HG03571 (cell line): ENCODE measurements at regions not wholly inside any gene's neighbourhood (a gene's known extent, or its start where the extent isn't known, plus 50 kb on each side); places are given as distances from the start of the nearest gene placed in this dataset.
"Not testable (repeated sequence)": the region's sequence is repeated elsewhere in the genome, so short reads cannot be mapped to it uniquely, and the experiment has no call there.

Experiments used
- ATAC-seq: cut with Tn5 transposase; IDR thresholded peaks from one replicate; pipeline ENCODE4 v1.9.1; 2021; ENCODE audit not compliant: unreplicated experiment

DNA sequence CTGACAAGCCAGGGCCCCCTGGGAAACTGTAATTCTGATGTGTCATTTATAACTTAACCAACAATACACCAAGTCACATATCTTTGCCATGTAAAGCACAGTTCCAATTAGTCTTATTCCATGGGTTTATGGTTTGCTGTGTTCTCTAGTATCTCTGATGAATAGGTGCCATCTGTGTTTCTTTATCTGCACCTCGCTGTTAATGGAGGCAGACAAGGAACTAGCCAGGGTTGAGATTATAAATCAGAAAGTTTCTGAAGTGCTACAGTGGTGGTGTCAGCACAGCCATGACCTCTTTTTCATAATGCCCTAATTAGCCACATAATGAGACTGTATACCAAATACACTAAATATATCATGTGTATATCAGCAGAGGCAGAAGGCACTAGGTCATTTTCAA lies 866.4 kb downstream of the PLOD2 start:
- ATAC-seq, result no peak

DNA sequence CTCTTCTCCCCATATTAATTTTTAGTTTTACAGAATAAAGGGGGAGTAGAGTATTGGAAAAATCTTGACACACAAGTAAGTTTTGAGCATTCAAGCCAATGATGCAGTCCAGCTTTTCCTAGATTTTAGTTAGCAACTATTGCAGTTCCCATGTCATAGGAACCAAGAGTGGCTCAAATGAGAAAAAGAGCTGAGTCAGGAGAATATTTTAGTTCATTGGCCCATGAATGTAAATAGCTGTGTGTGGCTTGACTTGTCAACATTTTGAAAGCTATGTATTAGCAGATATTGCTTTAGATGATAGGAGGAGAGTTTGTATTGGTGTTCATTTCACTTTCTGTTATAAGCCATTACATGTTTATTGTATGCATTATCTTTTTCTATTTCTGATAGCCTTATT lies 853.7 kb downstream of the PLOD2 start:
- no peak for ATAC-seq

DNA sequence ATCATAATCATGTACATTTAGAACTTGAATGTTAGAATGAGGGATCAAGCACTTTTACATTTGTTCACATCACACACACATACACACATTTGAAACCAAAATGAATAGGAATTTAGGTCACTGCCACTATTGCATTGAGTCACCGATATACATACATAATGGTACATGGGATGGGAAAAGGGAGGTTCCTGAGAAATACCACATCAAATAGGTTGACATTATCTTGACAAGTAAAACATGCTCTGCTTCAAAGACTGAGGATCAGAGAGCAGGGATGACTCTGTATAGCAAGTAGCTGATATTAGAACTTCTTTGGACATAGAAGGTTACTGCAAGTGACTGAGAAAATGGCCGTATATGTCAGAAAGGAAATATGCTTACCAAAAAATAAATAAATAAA lies 847.2 kb downstream of the PLOD2 start:
- ATAC-seq, result no peak

DNA sequence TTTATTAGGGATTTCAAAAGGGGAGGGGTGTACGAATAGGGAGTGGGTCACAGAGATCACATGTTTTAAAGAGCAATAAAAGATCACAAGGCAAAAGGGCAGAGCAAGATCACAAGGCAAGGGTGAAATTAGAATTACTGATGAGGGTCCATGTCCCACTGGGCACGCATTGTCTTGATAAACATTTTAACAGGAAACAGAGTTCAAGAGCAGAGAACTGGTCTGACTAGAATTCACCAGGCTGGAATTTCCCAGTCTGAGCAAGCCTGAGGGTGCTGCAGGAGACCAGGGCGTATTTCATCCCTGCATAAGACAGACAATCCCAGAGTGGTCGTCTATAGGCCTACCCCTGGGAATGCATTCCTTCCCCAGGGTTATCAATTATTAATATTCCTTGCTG lies 844.7 kb downstream of the PLOD2 start:
- ATAC-seq, result not testable (repeated sequence)

DNA sequence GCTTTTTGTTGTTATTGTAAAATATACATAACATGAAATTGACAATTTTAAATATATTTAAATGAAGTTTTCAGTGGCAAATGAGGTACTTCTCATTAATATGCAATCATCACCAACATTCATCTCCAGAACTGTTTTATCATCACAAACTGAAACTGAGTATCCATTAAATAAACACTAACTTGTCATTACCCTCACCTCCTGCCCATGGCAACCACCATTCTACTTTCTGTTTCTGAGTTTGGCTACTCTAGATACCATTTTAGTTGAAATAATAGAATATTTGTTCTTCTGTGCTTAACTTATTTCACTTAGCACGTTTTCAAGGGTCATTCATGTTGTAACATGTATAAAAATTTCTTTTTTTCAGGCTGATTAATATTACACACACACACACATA lies 834.3 kb downstream of the PLOD2 start:
- ATAC-seq, result no peak

DNA sequence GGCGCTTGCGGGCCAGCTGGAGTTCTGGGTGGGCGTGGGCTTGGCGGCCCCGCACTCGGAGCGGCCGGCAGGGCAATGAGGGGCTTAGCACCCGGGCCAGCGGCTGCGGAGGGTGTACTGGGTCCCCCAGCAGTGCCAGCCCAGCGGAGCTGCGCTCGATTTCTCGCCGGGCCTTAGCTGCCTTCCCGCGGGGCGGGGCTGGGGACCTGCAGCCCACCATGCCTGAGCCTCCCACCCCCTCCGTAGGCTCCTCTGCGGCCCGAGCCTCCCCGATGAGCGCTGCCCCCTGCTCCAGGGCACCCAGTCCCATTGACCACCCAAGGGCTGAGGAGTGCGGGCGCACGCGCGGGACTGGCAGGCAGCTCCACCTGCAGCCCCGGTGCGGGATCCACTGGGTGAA lies 827.6 kb downstream of the PLOD2 start:
- ATAC-seq, result not testable (repeated sequence)

DNA sequence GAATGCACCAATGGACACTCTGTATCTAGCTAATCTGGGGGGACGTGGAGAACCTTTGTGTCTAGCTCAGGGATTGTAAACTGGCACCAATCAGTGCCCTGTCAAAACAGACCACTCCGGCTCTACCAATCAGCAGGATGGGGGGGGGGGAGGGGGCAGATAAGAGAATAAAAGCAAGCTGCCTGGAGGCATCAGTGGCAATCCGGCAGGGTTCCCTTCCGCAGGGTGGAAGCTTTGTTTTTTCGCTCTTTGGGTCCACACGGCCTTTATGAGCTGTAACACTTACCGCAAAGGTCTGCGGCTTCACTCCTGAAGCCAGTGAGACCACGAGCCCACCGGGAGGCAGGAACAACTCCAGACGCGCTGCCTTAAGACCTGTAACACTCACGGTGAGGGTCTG lies 827.1 kb downstream of the PLOD2 start:
- ATAC-seq, result no peak

DNA sequence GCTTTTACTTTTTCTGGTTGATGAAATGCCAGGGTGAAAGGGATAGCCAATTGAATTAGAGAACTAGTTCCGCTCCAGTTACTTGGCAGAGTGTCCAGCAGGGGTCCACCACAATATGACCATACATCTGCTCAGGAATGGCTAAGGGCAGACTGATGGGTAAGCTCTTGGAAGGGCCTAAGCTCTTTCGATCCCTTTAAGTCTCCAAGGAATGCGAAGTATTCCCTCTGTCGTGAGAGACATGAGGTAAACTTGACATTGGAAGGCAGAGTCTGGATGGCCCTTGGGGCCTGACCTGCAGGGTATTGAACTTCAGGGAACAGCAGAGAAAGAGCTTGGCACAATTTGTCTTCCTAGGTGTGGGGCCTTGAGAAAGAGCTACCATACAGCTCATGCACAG lies 805.8 kb downstream of the PLOD2 start:
- ATAC-seq, result no peak

DNA sequence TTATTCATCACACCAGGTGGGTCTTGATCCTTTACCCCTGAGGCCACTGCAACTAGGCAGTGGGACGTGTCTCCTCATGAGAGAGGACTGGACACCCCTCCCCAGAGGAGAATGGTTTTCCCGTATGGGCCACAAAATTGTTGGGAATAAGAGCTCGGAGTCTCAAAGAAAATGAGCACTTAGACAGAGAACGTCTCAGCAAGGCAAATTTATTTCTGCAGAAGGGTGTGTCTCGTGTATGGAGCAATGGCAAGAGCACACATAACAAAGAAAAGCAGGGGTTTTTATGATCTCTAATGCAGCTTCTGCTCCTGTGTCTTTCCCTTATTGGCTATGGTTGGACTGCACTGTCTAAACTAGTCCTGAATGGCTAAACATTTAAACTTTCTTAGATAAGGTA lies 803.5 kb downstream of the PLOD2 start:
- ATAC-seq, result no peak

DNA sequence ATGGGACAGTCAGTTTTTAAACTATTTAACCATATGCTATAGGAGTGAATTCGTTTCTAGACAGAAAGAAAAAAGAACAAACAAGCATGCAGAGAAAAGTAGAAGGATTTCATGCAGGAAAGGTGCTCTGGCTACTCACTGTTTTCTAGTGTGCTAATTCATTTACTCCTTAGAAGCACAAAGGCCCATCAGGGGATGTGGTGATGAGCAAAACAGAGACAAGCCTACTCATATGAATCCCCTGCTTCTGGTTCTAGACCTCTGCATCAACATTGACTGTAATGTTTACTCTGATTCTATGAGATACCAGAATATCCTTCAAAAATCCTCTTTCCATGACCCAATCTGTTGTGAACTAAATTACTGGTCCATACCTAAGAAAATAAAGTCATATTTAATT lies 801.9 kb downstream of the PLOD2 start:
- ATAC-seq, result no peak

DNA sequence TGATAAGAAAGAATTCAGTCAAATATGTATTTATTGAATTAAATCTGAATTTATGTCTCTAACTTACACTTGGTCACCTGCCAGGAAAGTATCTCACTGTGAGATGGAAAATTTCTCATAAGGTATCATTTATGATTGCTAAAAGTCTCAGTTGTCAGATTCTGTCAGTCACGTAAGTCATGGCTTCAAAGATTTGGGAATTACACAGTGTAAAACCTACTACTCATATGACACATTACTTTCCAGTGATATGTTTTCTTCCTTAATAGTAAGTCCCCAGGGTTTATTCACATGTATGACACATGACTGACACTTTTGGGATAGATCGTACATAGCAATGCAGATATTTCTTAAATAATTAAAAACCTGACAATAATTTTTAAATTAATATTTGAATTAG lies 792.2 kb downstream of the PLOD2 start:
- ATAC-seq, result no peak

DNA sequence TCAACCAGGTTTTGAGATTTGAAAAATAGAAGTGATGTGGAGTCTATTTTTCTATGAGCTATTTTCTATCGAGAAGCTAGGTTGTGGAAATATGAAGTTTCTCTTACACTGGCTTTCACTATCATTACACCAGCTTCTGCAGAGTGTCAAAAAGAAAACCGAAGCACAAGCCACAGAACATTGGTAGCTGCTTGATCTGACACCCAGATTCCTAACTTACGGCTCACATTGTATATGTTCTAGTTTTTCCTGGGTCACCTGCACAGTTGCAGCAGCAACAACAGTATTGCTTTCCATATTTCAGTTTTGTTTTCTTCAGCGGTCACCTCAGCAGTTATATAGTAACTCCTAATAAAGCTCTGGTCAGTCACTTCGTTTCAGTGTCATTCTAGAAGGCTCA lies 790.1 kb downstream of the PLOD2 start:
- no peak for ATAC-seq

DNA sequence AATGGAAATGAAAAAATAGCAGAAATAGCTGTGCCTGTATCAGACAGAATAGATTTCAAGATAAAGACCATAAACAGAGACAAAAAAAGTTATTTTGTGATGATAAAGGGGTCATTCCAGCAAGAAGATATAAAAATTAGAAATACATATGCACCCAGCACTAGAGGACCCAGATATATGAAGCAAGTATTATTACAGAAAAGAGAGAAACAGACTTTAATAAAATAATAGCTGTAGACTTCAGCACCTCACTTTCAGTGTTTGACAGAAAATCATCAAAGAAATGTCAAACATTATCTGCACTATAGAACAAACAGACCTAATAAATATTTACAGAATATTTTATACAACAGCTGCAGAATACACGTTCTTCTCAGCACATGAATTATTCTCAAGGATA lies 783.7 kb downstream of the PLOD2 start:
- ATAC-seq, result no peak

DNA sequence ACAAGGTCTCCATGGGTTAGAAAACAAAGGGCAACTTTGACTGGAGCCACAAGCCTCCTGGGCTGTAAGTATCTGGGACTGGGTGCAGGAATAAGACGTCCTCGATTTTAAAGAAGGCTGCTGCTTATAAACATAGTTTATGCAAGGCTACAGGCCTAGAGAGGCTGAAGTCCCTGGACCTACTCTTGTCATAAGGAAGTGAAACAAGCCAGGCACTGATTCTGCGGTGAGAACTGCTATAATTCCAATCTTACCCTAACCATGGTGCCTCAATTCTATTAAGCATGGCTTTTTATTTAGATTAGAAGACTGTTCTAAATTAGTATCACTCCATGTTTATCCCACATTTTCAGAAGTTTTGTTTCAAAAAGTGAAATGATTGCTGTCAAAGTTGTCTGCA lies 777.6 kb downstream of the PLOD2 start:
- ATAC-seq, result no peak

DNA sequence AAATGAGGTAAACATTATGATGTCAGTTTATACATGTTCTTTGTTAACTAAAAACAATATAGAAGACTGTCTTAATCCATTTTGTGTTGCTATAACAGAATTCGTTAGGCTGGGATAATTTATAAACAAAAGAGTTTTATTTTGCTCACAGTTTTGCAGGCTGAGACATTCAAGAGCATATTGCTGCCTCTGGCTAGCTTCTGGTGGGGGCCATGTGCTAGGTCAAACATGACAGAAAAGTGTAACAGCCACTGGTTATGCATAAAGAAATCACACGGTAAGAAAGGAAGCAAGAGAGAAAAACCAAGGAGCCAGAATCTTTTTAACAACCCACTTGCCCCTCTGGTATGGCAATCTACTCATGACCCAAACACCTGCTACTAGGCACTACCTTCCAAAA lies 776.7 kb downstream of the PLOD2 start:
- ATAC-seq, result no peak

DNA sequence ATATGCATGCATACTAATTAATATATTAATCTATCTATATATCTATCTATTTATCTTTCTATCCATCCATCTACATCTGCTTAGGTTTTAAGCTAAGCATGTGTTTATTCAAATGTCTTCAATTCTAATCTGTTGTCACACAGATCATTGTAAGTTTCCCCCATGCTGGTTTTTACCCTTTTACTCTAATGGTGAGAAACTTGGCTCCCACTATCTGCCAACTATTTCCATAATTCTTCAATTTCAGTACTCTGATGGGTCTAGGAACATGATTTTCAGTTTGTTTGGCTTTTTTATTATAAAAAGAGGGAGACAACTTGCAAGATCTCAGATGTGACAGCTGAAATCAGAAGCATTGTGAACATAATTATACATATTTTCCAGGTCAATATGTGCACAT lies 773.8 kb downstream of the PLOD2 start:
- ATAC-seq, result no peak

DNA sequence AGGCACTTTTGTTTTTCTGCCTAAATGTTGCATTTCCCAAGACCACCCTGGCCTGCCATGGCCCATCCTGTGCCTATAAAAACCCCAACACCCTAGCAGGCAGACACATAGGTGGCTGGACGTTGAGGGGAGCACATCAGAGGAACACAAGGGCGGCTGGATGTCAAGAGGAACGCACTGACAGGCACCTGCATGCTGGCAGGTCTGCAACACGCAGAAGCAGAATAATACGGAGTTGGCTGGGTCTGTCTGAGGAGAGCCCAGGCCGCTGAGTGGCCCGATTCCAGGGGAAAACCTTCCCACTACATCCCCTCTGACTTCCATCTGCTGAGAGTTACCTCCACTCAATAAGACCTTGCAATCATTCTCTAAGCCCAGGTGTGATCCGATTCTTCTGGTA lies 765.6 kb downstream of the PLOD2 start:
- no peak for ATAC-seq

DNA sequence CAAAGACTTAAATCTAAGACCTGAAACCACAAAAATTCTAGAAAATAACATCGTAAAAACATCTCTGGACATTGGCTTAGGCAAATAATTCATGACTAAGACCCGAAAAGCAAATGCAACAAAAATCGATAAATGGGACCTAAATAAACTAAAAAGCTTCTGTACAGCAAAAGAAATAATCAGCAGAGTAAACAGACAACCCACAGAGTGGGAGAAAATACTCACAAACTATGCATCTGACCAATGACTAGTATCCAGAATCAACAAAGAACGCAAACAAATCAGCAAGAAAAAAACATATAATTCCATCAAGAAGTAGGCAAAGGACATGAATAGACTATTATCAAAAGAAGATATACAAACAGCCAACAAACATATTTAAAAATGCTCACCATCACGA lies 749.4 kb downstream of the PLOD2 start:
- no peak for ATAC-seq

DNA sequence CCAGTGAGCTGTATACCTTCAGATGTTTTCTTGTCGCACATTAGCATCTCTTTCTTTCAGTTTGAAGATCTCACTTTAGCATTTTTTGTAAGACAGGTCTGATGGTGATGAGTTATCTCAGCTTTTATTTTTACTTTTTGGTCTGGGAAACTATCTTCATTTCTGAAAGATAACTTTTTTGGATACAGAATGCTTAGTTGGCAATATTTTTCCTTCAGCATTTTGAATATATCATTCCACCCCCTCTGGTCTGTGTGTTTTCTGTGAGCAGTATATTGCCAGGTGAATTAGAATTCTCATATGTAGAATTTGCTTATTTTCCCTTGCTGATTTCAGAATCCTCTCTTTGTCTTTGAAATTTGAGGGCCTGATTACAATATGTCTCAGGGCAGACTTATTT lies 743.3 kb downstream of the PLOD2 start:
- no peak for ATAC-seq

DNA sequence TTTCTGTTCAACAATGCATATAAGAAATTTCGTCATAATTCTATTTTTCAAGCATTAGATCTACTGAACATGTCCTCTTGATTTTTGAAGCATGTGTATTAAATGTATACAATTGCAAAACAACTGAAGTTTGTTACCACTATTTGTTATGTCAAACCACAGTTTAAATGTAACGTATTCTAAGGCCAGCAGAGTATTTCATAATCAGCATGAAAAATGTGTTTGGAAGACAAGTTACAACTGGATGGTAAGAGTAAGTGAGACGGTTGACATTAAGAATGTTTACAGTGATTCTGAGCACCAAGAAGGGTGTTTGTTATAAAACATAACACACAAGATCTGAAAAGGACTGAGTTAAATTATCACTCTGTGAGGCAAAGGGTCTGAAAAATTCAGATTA lies 738.4 kb downstream of the PLOD2 start:
- ATAC-seq, result no peak

DNA sequence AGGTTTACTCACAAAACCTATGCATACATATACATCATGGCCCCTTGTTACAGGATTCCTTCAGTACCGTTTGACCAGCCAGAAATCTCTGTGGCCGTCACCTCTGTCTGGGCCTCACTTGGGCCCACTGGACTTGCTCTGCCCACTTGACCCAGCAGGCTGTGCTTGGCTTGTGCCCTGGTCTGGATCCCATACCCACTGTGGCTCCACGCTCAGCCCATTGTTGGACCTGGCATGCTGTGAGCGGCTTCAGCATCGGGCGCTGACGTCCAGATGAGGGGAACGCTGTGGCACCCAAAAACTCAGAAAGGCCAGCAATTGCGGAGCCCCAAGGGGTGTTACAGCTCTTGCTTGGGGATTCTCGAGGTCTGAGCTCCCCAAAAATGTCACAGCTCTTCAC lies 733.6 kb downstream of the PLOD2 start:
- ATAC-seq, result no peak

DNA sequence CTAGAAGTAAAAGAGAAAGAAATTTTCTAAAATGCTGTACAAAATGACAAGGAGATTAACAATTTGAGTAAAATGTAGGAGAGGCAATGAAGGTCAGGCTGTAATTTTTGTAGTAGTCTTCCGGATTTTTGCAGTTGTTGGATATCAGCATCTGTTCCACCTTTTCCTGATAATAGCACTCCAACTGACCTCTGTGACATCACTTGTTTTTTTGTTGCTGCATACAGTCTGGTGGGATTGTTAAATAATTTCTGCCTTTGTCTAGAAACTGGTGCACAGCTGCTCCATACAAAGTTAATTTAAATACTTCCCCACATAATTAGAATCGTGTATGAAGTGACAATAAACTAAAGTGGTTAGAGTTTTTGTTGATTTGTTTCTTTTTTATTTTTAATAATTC lies 731.4 kb downstream of the PLOD2 start:
- ATAC-seq, result no peak

DNA sequence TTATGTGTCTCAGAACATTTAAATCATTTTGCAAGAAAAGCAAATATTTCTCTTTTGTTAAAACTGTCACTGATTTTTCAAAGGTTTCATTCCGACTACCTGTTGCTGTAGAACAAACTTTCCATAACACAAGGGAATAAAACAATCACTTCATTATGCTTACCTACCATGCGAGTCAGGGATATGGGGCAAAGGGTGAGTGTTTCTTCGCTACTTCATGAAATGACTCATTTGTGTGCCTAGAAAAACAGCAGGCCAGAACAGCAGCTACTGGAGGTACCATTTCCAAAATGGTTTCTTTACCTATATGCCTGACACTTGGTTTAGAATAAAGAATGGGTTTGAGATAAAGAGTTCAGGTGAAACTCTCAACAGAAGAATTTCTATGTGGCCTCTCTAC lies 712.5 kb downstream of the PLOD2 start:
- no peak for ATAC-seq

DNA sequence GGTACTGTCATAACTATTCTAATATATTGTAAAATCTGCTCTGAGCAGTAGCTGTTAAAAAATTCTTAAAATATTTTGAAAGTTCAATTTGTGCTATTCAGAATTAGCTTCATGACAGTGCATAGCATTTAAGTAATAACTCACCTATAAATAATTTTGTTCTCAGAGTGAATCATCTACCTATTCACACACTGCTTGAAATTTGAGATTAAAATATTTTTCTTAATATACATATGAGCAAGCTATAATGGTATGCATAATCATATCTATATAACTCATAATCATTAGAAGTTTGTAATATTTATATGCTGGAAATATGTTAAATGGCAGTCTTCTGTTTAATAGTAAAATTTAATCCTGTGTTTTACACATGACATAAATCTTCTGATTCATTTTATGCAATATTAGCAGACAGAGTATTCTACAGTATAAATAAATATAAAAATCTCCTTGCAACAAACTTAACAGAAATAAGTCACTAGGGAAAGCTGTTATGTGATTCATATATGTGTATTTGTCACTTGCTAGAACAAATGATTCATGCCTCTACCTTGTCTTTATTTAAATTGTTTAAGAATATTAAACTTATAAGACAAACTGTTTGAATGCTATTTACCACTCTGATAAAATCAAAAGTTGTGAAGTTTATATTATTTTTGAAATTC lies 710.8 kb downstream of the PLOD2 start:
- no peak for ATAC-seq
